Mesendoderm (in vitro differentiated cells): ENCODE measurements at regions not wholly inside any gene's neighbourhood (a gene's known extent, or its start where the extent isn't known, plus 50 kb on each side); places are given as distances from the start of the nearest gene placed in this dataset.

Experiments used
- DNase-seq: peaks from one replicate; pipeline ENCODE4 v3.0.0; 2013
- H2AK5ac ChIP-seq: 2 replicates; pipeline ENCODE4 v1.6.1; 2013; ENCODE audit warnings: low read length, inconsistent platforms
- H2BK120ac ChIP-seq: 2 replicates; pipeline ENCODE4 v1.6.1; 2013; ENCODE audit warnings: low read depth, mild to moderate bottlenecking, low read length, moderate library complexity, mixed read lengths
- H2BK15ac ChIP-seq: replicated peaks from 2 replicates; pipeline ENCODE4 v1.6.1; 2013; ENCODE audit warnings: low read depth, mild to moderate bottlenecking, moderate library complexity
- H2BK5ac ChIP-seq: 2 replicates; pipeline ENCODE4 v1.6.1; 2013; ENCODE audit warnings: low read length, inconsistent platforms
- H3K18ac ChIP-seq: 2 replicates; pipeline ENCODE4 v1.6.1; 2013; ENCODE audit warnings: mild to moderate bottlenecking, low read length, mixed read lengths
- H3K23ac ChIP-seq: one replicate; pipeline ENCODE4 v1.6.1; 2013; ENCODE audit warnings: low read length
- H3K27ac ChIP-seq: 2 replicates; pipeline ENCODE4 v1.5.1; 2013; ENCODE audit warnings: low read depth, mild to moderate bottlenecking, inconsistent platforms, low read length, moderate library complexity
- H3K27me3 ChIP-seq: 2 replicates; pipeline ENCODE4 v1.6.1; 2013; ENCODE audit warnings: low read length, control low read depth, mild to moderate bottlenecking, inconsistent platforms; ENCODE audit not compliant: insufficient read depth, poor library complexity
- H3K36me3 ChIP-seq: 2 replicates; pipeline ENCODE4 v1.6.1; 2013; ENCODE audit warnings: low read length, inconsistent platforms; ENCODE audit not compliant: control insufficient read depth, insufficient read depth
- H3K4ac ChIP-seq: one replicate; pipeline ENCODE4 v1.6.1; 2013; ENCODE audit warnings: low read depth, mild to moderate bottlenecking, low read length, moderate library complexity
- H3K4me1 ChIP-seq: 2 replicates; pipeline ENCODE4 v1.6.1; 2013; ENCODE audit warnings: low read depth, low read length, inconsistent platforms; ENCODE audit not compliant: control insufficient read depth
- H3K4me2 ChIP-seq: 2 replicates; pipeline ENCODE4 v1.6.1; 2013; ENCODE audit warnings: low read length
- H3K4me3 ChIP-seq: 2 replicates; pipeline ENCODE4 v1.5.1; 2013; ENCODE audit warnings: mild to moderate bottlenecking, low read length
- H3K56ac ChIP-seq: one replicate; pipeline ENCODE4 v1.6.1; 2013; ENCODE audit warnings: low read length
- H3K79me1 ChIP-seq: 2 replicates; pipeline ENCODE4 v1.6.1; 2013; ENCODE audit warnings: low read length, inconsistent platforms
- H3K79me2 ChIP-seq: 2 replicates; pipeline ENCODE4 v1.6.1; 2013; ENCODE audit warnings: mild to moderate bottlenecking, low read length; ENCODE audit not compliant: control insufficient read depth, insufficient read depth
- H3K9ac ChIP-seq: 2 replicates; pipeline ENCODE4 v1.6.1; 2013; ENCODE audit warnings: low read length, inconsistent platforms
- H4K5ac ChIP-seq: one replicate; pipeline ENCODE4 v1.6.1; 2013; ENCODE audit warnings: low read length
- H4K8ac ChIP-seq: one replicate; pipeline ENCODE4 v1.6.1; 2013; ENCODE audit warnings: low read depth, mild to moderate bottlenecking, control low read depth, low read length, moderate library complexity
- WGBS: extraction: QIAGEN DNeasy Blood & Tissue Kit; methylation state at CpG from one replicate; pipeline ENCODE4 v1.1.7; 2013; ENCODE audit warnings: low lambda C conversion rate, missing lambda C conversion rate; ENCODE audit not compliant: insufficient coverage; ENCODE audit errors: extremely low coverage; 5-methylcytosine and 5-hydroxymethylcytosine counted together

DNA sequence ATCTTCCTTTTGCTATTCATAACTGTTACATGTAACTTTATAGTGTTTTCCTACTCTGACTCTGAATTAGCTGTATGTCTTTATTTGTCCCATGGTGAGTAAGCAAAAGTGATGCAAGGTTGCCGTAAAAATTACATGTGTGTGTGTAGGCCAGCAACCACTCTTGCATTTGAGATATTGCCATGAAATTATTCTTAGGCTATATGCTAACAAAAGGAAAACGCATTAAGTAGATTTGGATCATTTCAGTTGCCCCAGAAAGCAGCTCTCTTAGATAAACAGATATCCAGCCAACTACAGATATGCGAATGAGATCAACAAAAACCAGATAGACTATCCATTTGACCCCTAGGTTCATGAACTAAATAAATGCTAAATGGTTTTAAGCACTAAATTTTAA, 73.6 kb downstream of the CYLC2 start:
- Histone ChIP-seq H3K27me3 (no peaks in the 10 kb centered on the region), H3K4me1 (no peaks in the 10 kb centered on the region), H2BK120ac (no peak overlapping the region), H3K27ac (no peak overlapping the region), H2AK5ac (no peak overlapping the region), H3K56ac (no peak overlapping the region), H3K4ac (no peak overlapping the region), H2BK15ac (no peak overlapping the region), H4K5ac (no peak overlapping the region), H3K4me2 (no peak overlapping the region), H4K8ac (no peak overlapping the region), H3K9ac (no peak overlapping the region), H3K18ac (no peak overlapping the region), H3K79me1 (no peaks in the 10 kb centered on the region), H2BK5ac (no peak overlapping the region), H3K4me3 (no peak overlapping the region), H3K36me3 (no peaks in the 10 kb centered on the region), H3K79me2 (no peaks in the 10 kb centered on the region), H3K23ac (no peak overlapping the region)
- DNase-seq = peak; percentile 2
- WGBS = no CpG with 5 or more reads among the region's 3 CpGs

DNA sequence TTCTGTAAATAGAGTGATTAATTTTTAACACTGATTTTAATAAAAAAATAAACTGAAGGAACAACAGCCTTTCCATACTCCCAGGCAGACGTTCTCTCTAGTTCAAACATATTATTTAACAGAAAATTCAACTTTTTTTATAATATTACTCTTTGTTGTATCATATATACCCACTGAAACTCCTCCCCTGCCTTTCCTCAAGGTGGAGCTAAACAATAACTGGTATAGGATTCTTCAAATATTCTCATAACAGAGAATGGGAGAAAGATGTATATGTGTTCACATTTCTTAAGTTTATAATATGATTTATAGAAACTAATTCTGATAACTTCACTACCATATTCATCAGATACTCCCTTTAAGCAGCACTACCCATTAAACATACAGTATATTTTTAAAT, 83.4 kb downstream of the CYLC2 start:
- H3K4me1 ChIP-seq = no peaks in the 10 kb centered on the region
- no peak overlapping the region for H4K5ac ChIP-seq
- H2AK5ac ChIP-seq = no peak overlapping the region
- H3K56ac ChIP-seq = no peak overlapping the region
- no peak overlapping the region for H2BK120ac ChIP-seq
- no peak overlapping the region for H4K8ac ChIP-seq
- H3K18ac ChIP-seq = no peak overlapping the region
- H3K4me3 ChIP-seq = no peak overlapping the region
- H3K4me2 ChIP-seq = no peak overlapping the region
- H3K27me3 ChIP-seq = no peaks in the 10 kb centered on the region
- no peak overlapping the region for H2BK5ac ChIP-seq
- H3K27ac ChIP-seq = no peak overlapping the region
- no peaks in the 10 kb centered on the region for H3K79me2 ChIP-seq
- no peak overlapping the region for H2BK15ac ChIP-seq
- no CpG with 5 or more reads among the region's 1 CpG for WGBS
- no peak for DNase-seq
- H3K23ac ChIP-seq = no peak overlapping the region
- no peaks in the 10 kb centered on the region for H3K36me3 ChIP-seq
- H3K9ac ChIP-seq = no peak overlapping the region
- H3K4ac ChIP-seq = no peak overlapping the region
- H3K79me1 ChIP-seq = no peaks in the 10 kb centered on the region

DNA sequence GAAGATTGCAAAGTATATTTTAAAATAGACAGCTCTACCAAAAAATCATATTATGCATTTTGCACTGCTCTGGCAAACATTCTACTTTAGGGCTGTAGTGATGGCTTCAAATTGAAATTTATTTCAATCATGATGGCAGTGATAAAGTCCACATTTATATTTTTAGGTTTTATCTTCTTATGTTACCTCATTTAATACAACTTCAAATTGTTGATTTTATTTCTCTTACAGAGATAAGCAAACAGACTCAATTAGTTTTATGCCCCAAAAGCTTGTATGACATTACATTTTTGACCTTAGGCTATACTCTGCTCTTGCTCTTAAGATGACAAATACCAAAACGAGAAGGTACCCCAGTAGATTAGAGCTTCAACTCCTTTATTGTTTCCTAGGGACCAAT, 87.4 kb downstream of the CYLC2 start:
- Histone ChIP-seq H3K27ac (no peak overlapping the region), H3K9ac (no peak overlapping the region), H3K4ac (no peak overlapping the region), H3K4me3 (no peak overlapping the region), H3K36me3 (no peaks in the 10 kb centered on the region), H2BK15ac (no peak overlapping the region), H2BK5ac (no peak overlapping the region), H3K18ac (no peak overlapping the region), H3K56ac (no peak overlapping the region), H3K4me2 (no peak overlapping the region), H2AK5ac (no peak overlapping the region), H4K5ac (no peak overlapping the region), H2BK120ac (no peak overlapping the region), H3K23ac (no peak overlapping the region), H3K79me2 (no peaks in the 10 kb centered on the region), H3K27me3 (no peaks in the 10 kb centered on the region), H3K79me1 (no peaks in the 10 kb centered on the region), H4K8ac (no peak overlapping the region), H3K4me1 (no peaks in the 10 kb centered on the region)
- WGBS = no CpG with 5 or more reads among the region's 1 CpG
- DNase-seq = no peak

DNA sequence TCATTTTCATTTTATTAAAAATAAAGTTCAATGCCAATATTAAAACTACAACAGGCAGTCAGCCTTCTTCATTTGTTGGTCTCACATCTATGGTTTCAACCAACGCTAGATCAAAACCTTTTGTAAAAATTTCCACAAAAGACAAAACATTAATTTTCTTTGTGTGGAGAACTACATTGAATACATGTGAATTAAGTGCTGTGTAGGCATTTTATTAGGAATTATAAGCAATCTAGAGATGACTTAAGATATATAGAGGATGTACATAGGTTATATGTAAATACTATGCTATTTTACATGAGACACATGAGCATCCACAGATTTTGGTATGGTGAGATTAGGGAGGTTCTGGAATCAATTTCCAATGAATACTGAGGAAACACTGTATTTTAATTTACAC, 94.2 kb downstream of the CYLC2 start:
- no peak overlapping the region for H2BK15ac ChIP-seq
- no peak overlapping the region for H4K5ac ChIP-seq
- DNase-seq = no peak
- no peak overlapping the region for H2BK5ac ChIP-seq
- no peaks in the 10 kb centered on the region for H3K79me1 ChIP-seq
- no peak overlapping the region for H3K4me2 ChIP-seq
- no peak overlapping the region for H3K56ac ChIP-seq
- H3K4ac ChIP-seq = no peak overlapping the region
- no peak overlapping the region for H3K27ac ChIP-seq
- H2BK120ac ChIP-seq = no peak overlapping the region
- no peak overlapping the region for H2AK5ac ChIP-seq
- H3K23ac ChIP-seq = no peak overlapping the region
- no peaks in the 10 kb centered on the region for H3K4me1 ChIP-seq
- no peak overlapping the region for H3K9ac ChIP-seq
- no peaks in the 10 kb centered on the region for H3K36me3 ChIP-seq
- no peak overlapping the region for H3K18ac ChIP-seq
- H3K27me3 ChIP-seq = no peaks in the 10 kb centered on the region
- H3K4me3 ChIP-seq = no peak overlapping the region
- H3K79me2 ChIP-seq = no peaks in the 10 kb centered on the region
- H4K8ac ChIP-seq = no peak overlapping the region
- WGBS = no CpG with 5 or more reads among the region's 1 CpG

DNA sequence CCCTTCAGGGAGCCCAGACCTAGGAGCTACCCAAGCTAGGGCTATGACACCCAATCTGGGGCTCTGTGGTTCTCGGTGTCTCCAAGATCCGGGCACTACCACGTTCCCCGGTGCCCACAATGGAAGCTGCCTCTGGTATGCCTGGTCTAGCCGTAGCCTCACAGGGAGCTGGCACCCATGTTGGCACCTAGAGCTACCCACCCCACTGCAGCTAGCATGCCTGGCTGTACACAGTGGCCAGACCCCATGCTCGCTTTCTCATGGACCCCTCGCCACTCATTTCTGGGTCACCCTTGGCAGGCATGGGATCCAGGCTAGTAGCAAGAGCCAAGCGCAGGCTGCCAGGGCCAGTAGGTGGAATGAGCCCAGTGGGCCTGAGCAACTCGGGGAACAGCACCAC, 109.0 kb downstream of the CYLC2 start:
- Histone ChIP-seq H2BK15ac (no peak overlapping the region), H2BK5ac (no peak overlapping the region), H2AK5ac (no peak overlapping the region), H3K79me2 (no peaks in the 10 kb centered on the region), H3K79me1 (no peaks in the 10 kb centered on the region), H3K9ac (no peak overlapping the region), H3K4ac (no peak overlapping the region), H3K4me1 (no peaks in the 10 kb centered on the region), H3K4me3 (no peak overlapping the region), H3K36me3 (no peaks in the 10 kb centered on the region), H3K56ac (no peak overlapping the region), H2BK120ac (no peak overlapping the region), H3K18ac (no peak overlapping the region), H3K27me3 (no peaks in the 10 kb centered on the region), H4K8ac (no peak overlapping the region), H3K4me2 (no peak overlapping the region), H3K23ac (no peak overlapping the region), H4K5ac (no peak overlapping the region), H3K27ac (no peak overlapping the region)
- no CpG with 5 or more reads among the region's 9 CpGs for WGBS
- no peak for DNase-seq

DNA sequence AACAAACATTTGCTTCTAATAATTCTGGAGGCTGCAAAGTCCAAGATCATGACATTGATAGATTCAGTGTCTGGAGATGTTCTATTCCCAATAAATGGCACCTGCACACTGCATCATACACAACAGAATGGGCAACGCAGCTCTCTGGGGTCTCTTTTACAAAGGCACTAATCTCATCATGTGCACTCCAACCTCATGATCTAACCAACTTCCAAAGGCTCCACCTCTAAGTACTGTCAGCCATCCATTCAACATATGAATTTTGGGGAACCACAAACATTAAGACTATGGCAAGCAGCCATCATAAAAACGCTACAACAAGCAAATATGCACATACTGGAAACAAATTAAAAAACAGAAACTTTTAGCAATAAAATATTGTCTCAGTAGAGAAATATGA, 121.1 kb downstream of the CYLC2 start:
- H2BK15ac ChIP-seq = no peak overlapping the region
- no peak overlapping the region for H3K23ac ChIP-seq
- no peaks in the 10 kb centered on the region for H3K36me3 ChIP-seq
- DNase-seq = no peak
- H3K4ac ChIP-seq = no peak overlapping the region
- no peak overlapping the region for H4K8ac ChIP-seq
- H3K4me3 ChIP-seq = no peak overlapping the region
- no peaks in the 10 kb centered on the region for H3K4me1 ChIP-seq
- no CpG with 5 or more reads among the region's 2 CpGs for WGBS
- H4K5ac ChIP-seq = no peak overlapping the region
- H2BK120ac ChIP-seq = no peak overlapping the region
- no peaks in the 10 kb centered on the region for H3K79me1 ChIP-seq
- H3K9ac ChIP-seq = no peak overlapping the region
- no peak overlapping the region for H3K4me2 ChIP-seq
- H3K56ac ChIP-seq = no peak overlapping the region
- no peaks in the 10 kb centered on the region for H3K27me3 ChIP-seq
- H2BK5ac ChIP-seq = no peak overlapping the region
- H2AK5ac ChIP-seq = no peak overlapping the region
- H3K79me2 ChIP-seq = no peaks in the 10 kb centered on the region
- no peak overlapping the region for H3K18ac ChIP-seq
- H3K27ac ChIP-seq = no peak overlapping the region
